ENCODE measurements at regions not wholly inside any gene's neighbourhood (a gene's known extent, or its start where the extent isn't known, plus 50 kb on each side); places are given as distances from the start of the nearest gene placed in this dataset.

GRCh38 chr1:228918335-228918734, 183.1 kb downstream of the RHOU start:
- no peak for TF ChIP-seq CTCF (IDR thresholded peaks at IDR 0.05)
- Histone ChIP-seq H3K36me3 (no peaks in the 10 kb centered on the region), H3K27ac (no peak overlapping the region), H3K27me3 (no peaks in the 10 kb centered on the region), H3K4me3 (no peak overlapping the region), H3K4me1 (peaks cover 0 to 16% (median 12%) of the 10 kb centered on the region in 4 donors), H3K9me3 (no peaks in the 10 kb centered on the region)
- intact Hi-C loops (cut with DNase I; ENCODE audit: low total_unique reads) = no loop called here
- DNase-seq = no peak

DNA sequence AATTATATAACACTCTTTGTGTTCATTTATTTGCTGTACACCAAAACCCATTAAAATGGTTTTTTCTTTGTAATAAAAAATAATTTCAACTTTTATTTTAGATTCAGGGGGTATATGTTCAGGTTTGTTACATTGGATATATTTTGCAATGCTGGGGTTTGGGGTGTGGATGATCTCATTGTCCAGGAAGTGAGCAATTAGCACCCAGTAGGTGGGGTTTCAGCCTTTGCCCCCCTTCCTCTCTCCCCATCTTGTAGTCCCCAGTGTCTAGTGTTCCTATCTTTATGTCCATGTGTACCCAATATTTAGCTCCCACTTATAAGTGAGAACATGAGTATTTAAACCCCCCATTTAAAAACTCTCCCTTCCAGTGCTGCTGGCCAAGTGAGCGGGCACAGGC, 184.6 kb downstream of the RHOU start:
- no peaks in the 10 kb centered on the region for H3K9me3 ChIP-seq
- H3K27me3 ChIP-seq = no peaks in the 10 kb centered on the region
- no peak overlapping the region for H3K4me3 ChIP-seq
- peaks cover 0 to 16% (median 12%) of the 10 kb centered on the region in 4 donors for H3K4me1 ChIP-seq
- no peak for DNase-seq
- no peak for TF ChIP-seq CTCF (IDR thresholded peaks at IDR 0.05)
- no peaks in the 10 kb centered on the region for H3K36me3 ChIP-seq
- intact Hi-C loops (cut with DNase I; ENCODE audit: low total_unique reads) = no loop called here
- H3K27ac ChIP-seq = peak overlapping the region; percentile 64 to 76

DNA sequence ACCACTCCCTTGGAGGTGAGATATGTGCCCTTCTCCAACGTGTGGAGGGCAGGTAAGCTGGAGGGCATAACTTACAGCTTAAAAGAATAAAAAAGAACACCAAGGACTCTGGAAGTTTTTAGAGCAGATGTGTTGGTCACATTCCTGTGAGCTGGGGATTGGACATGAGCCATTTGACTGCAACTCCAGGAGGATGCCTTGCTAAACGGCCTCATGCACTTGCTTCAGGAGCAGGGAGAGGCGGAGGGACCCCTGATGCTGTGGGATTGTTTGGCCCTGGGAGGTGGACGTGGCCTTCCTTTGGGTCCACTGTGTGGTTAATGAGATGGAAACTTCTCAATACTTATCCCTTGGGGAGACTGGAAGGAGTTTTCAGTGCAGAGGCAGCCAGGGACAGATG, 185.6 kb downstream of the RHOU start:
- Histone ChIP-seq H3K9me3 (no peaks in the 10 kb centered on the region), H3K27me3 (no peaks in the 10 kb centered on the region), H3K4me1 (peaks cover 0 to 16% (median 12%) of the 10 kb centered on the region in 4 donors), H3K4me3 (no peak overlapping the region), H3K36me3 (no peaks in the 10 kb centered on the region), H3K27ac (peak overlapping the region; percentile 64 to 76)
- no peak for TF ChIP-seq CTCF (IDR thresholded peaks at IDR 0.05)
- intact Hi-C loops (cut with DNase I; ENCODE audit: low total_unique reads) = no loop called here
- no peak for DNase-seq

DNA sequence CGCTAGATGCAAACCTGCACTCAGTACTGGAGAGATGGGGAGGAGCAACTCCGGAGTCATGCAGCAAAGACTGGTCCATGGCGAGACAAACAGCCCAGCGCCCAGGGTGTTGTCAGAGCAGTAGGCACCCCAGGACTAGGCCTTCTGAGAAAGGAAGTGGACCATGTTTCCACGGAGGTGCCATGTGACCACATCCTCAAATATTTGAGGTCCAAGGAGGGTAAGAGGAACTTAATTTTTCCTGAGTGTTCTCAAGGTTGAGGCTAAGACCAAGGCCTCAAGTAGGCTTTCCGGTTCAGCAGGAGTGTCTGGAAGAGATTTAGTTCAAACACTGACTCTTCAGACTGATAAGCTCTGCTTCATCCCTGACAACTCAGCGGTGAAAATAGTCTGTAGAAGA, 186.2 kb downstream of the RHOU start:
- H3K27me3 ChIP-seq = no peaks in the 10 kb centered on the region
- intact Hi-C loops (cut with DNase I; ENCODE audit: low total_unique reads) = no loop called here
- TF ChIP-seq CTCF (IDR thresholded peaks at IDR 0.05) = no peak

DNA sequence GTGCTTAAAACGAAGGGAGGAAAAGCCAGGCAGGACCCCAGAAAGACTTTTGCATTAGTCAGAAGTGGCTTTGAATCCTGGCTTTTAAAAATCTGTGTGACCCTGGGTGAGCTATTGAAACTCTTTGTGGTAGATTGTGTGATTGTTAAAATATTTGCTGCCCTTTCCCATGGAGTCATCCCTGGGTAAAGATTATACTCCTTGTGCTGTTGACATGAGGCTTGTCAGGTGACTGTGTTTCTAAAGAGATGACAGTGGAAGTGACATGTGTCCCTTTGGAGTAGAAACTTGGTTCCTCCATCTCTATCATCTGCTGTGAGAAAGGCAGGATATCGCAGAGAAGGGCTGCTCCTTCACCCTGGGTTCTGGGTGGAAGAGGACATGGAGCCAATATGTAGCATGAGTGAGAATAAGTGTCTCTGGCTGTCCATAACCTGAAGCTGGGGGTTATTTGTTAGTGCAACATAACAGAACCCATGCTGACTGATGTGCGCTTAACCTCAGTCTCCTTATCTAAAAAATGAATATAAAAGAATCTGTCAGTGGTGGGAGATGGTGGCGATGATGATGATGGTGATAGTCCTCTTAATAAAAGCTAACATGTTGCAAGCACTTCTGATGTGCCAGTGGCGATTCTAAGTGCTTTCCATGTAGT, 187.6 kb downstream of the RHOU start:
- Histone ChIP-seq H3K4me1 (peaks cover 0 to 16% (median 12%) of the 10 kb centered on the region in 4 donors), H3K27me3 (no peaks in the 10 kb centered on the region), H3K36me3 (no peaks in the 10 kb centered on the region), H3K4me3 (no peak overlapping the region), H3K9me3 (no peaks in the 10 kb centered on the region), H3K27ac (no peak overlapping the region)
- TF ChIP-seq CTCF (IDR thresholded peaks at IDR 0.05) = no peak
- DNase-seq = no peak
- intact Hi-C loops (cut with DNase I; ENCODE audit: low total_unique reads) = no loop called here

More for the DNA sequence above, 186.2 kb downstream of the RHOU start:
- Histone ChIP-seq H3K4me1 (peaks cover 0 to 16% (median 12%) of the 10 kb centered on the region in 4 donors), H3K4me3 (no peak overlapping the region), H3K36me3 (no peaks in the 10 kb centered on the region), H3K27ac (peak overlapping the region in 1 of 2 donors; percentile 76), H3K9me3 (no peaks in the 10 kb centered on the region)
- no peak for DNase-seq

Measured in tibial artery (tissue), 4 donors.